Activated T-cell treated with anti-CD3 and anti-CD28 coated beads for 24 hours (primary cell): ENCODE measurements at regions not wholly inside any gene's neighbourhood (a gene's known extent, or its start where the extent isn't known, plus 50 kb on each side); places are given as distances from the start of the nearest gene placed in this dataset.
"Not testable (repeated sequence)": the region's sequence is repeated elsewhere in the genome, so short reads cannot be mapped to it uniquely, and the experiment has no call there.

Experiments
- DNase-seq: peaks from one replicate; pipeline ENCODE4 v3.0.0-alpha.2; 2020; ENCODE audit warnings: low read depth

- no peak for DNase-seq
Observed at GRCh38 chr17:12195418-12195817, 174.7 kb downstream of the MAP2K4 start.

GRCh38 chr17:12201294-12201880, 180.7 kb downstream of the MAP2K4 start:
- no peak for DNase-seq

- no peak for DNase-seq
Observed at GRCh38 chr17:12209632-12210191, 189.0 kb downstream of the MAP2K4 start.

GRCh38 chr17:12220714-12221439, 200.2 kb downstream of the MAP2K4 start:
- not testable (repeated sequence) for DNase-seq

- DNase-seq, result no peak
Observed at GRCh38 chr17:12222392-12222791, 201.7 kb downstream of the MAP2K4 start.

GRCh38 chr17:12227547-12227946, 206.9 kb downstream of the MAP2K4 start:
- DNase-seq, result no peak

- no peak for DNase-seq
Observed at GRCh38 chr17:12229335-12229734, 208.7 kb downstream of the MAP2K4 start.

GRCh38 chr17:12230481-12231354, 210.0 kb downstream of the MAP2K4 start:
- DNase-seq, result no peak

- no peak for DNase-seq
Observed at GRCh38 chr17:12231355-12231682, 210.6 kb downstream of the MAP2K4 start.

GRCh38 chr17:12239021-12239420, 218.3 kb downstream of the MAP2K4 start:
- not testable (repeated sequence) for DNase-seq

GRCh38 chr17:12242345-12242954, 221.8 kb downstream of the MAP2K4 start:
- no peak for DNase-seq

GRCh38 chr17:12247761-12248160, 227.1 kb downstream of the MAP2K4 start:
- DNase-seq, result no peak

- DNase-seq, result no peak
Observed at GRCh38 chr17:12250973-12251372, 230.3 kb downstream of the MAP2K4 start.

GRCh38 chr17:12252462-12252861, 231.8 kb downstream of the MAP2K4 start:
- no peak for DNase-seq

GRCh38 chr17:12254460-12254859, 233.8 kb downstream of the MAP2K4 start:
- no peak for DNase-seq

- no peak for DNase-seq
Observed at GRCh38 chr17:12256380-12256995, 235.8 kb downstream of the MAP2K4 start.

GRCh38 chr17:12257176-12257575, 236.5 kb downstream of the MAP2K4 start:
- DNase-seq, result no peak

- DNase-seq, result no peak
Observed at GRCh38 chr17:12261354-12261753, 240.7 kb downstream of the MAP2K4 start.

- no peak for DNase-seq
Observed at GRCh38 chr17:12269751-12270150, 249.1 kb downstream of the MAP2K4 start.

- DNase-seq, result no peak
Observed at GRCh38 chr17:12277827-12278226, 257.1 kb downstream of the MAP2K4 start.

GRCh38 chr17:12282056-12282455, 261.4 kb downstream of the MAP2K4 start:
- no peak for DNase-seq

- no peak for DNase-seq
Observed at GRCh38 chr17:12287953-12288352, 267.3 kb downstream of the MAP2K4 start.
